Ascending aorta (tissue), 2 donors: ENCODE measurements at regions not wholly inside any gene's neighbourhood (a gene's known extent, or its start where the extent isn't known, plus 50 kb on each side); places are given as distances from the start of the nearest gene placed in this dataset.

Source experiments
- DNase-seq, 2 donors: peaks; one replicate each; pipeline ENCODE4 v3.0.0-alpha.2; 2019; ENCODE audit warnings: low spot score in 2 of 2
- H3K27ac ChIP-seq, 2 donors: fragments of 200-600 bp; sonication (generic); one replicate each; pipeline ENCODE4 v1.5.1; 2016 to 2017; ENCODE audit warnings: mild to moderate bottlenecking in 1 of 2
- H3K27me3 ChIP-seq: fragments of 200-600 bp; sonication (generic); one replicate; pipeline ENCODE4 v1.5.1; 2017
- H3K36me3 ChIP-seq, 2 donors: fragments of 200-600 bp; sonication (generic); one replicate each; pipeline ENCODE4 v1.5.1; 2016
- H3K4me1 ChIP-seq, 2 donors: fragments of 200-600 bp; sonication (generic); one replicate each; pipeline ENCODE4 v1.5.1; 2016 to 2017; ENCODE audit warnings: mild to moderate bottlenecking in 1 of 2
- H3K4me3 ChIP-seq, 2 donors: fragments of 200-600 bp; sonication (generic); one replicate each; pipeline ENCODE4 v1.5.1; 2016 to 2017; ENCODE audit warnings: mild to moderate bottlenecking in 1 of 2
- H3K9me3 ChIP-seq, 2 donors: fragments of 200-600 bp; sonication (generic); one replicate each; pipeline ENCODE4 v1.5.1; 2016
- intact Hi-C: fragments of 100-400 bp; cut with DNase I; formaldehyde crosslinking; loops from one replicate; pipeline ENCODE4 v1.15.1; 2023
- TF ChIP-seq, protein P1 (sequence below), 3 experiments: fragments of 200-600 bp in 2 of 3; fragments of 450-650 bp in 1 of 3; sonication (generic) in 2 of 3; IDR thresholded peaks; one replicate each; pipeline ENCODE4 v1.5.1; 2016 to 2019; ENCODE audit warnings: antibody characterized with exemption in 3 of 3, mild to moderate bottlenecking in 1 of 3, moderate library complexity in 1 of 3

DNA sequence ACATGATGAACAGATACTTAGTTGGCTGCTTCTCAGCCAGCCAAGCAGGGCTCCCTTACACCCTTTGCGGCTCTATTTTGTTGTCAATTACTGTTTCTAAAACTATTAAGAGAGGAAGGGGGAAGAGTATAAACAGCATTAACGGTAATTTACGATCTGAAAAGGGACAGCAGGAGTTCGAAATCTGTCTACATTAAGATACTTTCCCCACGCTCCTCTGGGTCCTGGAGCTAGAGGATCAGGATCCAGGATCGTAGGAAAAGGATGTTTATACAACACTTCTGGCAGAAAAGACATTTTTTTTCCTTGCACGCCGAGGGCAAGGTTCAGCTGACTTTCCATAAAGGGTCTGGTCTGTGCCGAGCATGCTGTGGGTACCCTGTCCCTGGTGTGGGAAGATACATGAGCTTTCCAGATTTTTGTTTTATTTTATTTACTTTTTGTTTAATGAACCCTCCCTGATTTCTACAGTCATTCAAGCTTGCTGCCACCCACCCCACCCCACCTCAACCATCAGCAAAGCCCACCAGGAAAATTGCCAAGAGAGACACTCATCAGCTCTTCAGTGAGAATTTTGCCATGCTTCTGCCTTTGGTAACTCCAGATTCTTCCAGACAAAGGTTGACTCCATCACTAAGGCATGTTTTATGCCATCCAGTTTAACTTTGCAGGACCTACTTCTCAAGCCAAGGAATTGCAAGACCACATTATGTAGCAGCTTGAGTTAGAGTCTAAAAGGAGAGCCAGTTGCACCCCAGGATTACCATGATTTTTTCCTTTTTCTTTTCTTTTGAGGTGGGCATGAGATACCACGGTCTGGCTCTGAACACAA lies 188.1 kb downstream of the QDPR start:
- intact Hi-C loops = loop anchor here (1.0 to 10.0 kb wide), 4 partner anchors 121 to 1033 kb away; no protein-coding TSS in a partner anchor
- Histone ChIP-seq H3K9me3 (no peaks in the 10 kb centered on the region), H3K27ac (no peak overlapping the region)

DNA sequence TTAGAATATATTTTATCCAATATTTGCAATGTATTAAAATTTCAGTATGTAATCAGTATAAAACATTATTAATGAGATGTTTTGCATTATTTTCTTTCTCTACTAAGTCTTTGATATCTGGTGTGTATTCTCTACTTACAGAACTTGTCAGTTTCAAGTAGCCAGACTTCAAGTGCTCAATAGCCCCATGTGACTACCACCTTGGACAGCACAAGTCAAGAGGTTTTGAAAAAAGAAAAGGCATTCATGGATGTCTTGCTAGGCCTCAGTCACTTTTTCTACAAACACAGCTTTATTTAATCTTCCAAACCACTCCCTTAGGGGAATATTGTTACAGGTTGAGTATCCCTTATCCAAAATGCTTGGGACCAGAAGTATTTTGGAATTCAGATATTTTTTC lies 189.4 kb downstream of the QDPR start:
- no peaks in the 10 kb centered on the region for H3K36me3 ChIP-seq
- no peaks in the 10 kb centered on the region for H3K9me3 ChIP-seq
- intact Hi-C loops = loop anchor here (5.0 to 10.0 kb wide), 3 partner anchors 122 to 528 kb away; no protein-coding TSS in a partner anchor
- TF ChIP-seq, protein P1, sequence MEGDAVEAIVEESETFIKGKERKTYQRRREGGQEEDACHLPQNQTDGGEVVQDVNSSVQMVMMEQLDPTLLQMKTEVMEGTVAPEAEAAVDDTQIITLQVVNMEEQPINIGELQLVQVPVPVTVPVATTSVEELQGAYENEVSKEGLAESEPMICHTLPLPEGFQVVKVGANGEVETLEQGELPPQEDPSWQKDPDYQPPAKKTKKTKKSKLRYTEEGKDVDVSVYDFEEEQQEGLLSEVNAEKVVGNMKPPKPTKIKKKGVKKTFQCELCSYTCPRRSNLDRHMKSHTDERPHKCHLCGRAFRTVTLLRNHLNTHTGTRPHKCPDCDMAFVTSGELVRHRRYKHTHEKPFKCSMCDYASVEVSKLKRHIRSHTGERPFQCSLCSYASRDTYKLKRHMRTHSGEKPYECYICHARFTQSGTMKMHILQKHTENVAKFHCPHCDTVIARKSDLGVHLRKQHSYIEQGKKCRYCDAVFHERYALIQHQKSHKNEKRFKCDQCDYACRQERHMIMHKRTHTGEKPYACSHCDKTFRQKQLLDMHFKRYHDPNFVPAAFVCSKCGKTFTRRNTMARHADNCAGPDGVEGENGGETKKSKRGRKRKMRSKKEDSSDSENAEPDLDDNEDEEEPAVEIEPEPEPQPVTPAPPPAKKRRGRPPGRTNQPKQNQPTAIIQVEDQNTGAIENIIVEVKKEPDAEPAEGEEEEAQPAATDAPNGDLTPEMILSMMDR (IDR thresholded peaks at IDR 0.05) = no peak
- no peak overlapping the region for H3K4me3 ChIP-seq
- peaks cover 0 to 7% of the 10 kb centered on the region in 2 donors for H3K4me1 ChIP-seq
- no peaks in the 10 kb centered on the region for H3K27me3 ChIP-seq
- no peak overlapping the region for H3K27ac ChIP-seq
- DNase-seq = no peak

More for the DNA sequence above, 188.1 kb downstream of the QDPR start:
- Histone ChIP-seq H3K4me3 (no peak overlapping the region), H3K27me3 (no peaks in the 10 kb centered on the region), H3K4me1 (peaks cover 0 to 7% of the 10 kb centered on the region in 2 donors), H3K36me3 (no peaks in the 10 kb centered on the region)
- no peak for DNase-seq
- TF ChIP-seq, protein P1 (IDR thresholded peaks at IDR 0.05) = no peak

DNA sequence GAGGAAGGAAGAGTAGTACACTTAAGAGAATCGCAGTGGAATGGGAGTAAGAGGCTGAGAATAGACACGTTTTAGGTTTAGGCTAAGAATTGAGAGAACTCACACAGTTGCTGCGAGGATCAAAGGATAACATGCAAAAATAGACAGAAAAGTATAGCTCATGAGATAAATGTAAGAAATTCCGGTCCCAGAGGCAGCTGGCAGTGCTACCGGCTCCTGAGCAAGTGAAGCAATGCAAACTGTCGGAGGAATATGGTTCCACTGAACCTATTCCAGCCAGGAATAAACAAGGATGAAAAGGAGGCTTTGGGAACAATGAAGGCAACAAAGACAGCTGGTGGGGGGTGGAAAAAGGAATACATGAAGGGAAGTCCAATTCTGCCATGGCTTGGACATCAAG lies 191.8 kb downstream of the QDPR start:
- no peak overlapping the region for H3K4me3 ChIP-seq
- intact Hi-C loops = loop anchor here (5.0 to 10.0 kb wide), 3 partner anchors 125 to 525 kb away; no protein-coding TSS in a partner anchor
- H3K4me1 ChIP-seq = peaks cover 0 to 7% of the 10 kb centered on the region in 2 donors
- no peak overlapping the region for H3K27ac ChIP-seq
- H3K27me3 ChIP-seq = no peaks in the 10 kb centered on the region
- no peaks in the 10 kb centered on the region for H3K9me3 ChIP-seq
- TF ChIP-seq, protein P1 (IDR thresholded peaks at IDR 0.05) = no peak
- no peaks in the 10 kb centered on the region for H3K36me3 ChIP-seq
- no peak for DNase-seq

DNA sequence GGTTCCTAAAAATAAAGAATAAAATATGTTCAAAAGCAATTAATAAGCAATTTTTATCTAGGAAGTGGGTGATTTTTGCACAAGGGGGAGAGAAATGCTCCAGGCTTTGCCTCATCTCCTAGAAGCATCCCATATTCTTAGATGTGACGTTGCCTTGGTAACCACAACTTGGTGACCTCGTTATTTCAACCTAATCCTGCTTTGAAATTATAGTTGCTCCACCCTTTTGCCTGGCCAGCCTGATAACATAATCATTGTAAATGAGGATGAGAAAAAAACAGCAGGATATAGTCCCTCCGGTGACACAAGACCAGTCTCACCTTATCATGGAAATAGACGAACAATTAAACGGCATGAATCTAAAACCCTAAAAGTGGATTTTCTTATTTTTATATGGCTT lies 194.4 kb downstream of the QDPR start:
- Histone ChIP-seq H3K27me3 (no peaks in the 10 kb centered on the region), H3K27ac (no peak overlapping the region), H3K4me1 (no peaks in the 10 kb centered on the region), H3K9me3 (no peaks in the 10 kb centered on the region), H3K4me3 (no peak overlapping the region), H3K36me3 (no peaks in the 10 kb centered on the region)
- no peak for DNase-seq
- TF ChIP-seq, protein P1 (IDR thresholded peaks at IDR 0.05) = no peak
- intact Hi-C loops = no loop called here

DNA sequence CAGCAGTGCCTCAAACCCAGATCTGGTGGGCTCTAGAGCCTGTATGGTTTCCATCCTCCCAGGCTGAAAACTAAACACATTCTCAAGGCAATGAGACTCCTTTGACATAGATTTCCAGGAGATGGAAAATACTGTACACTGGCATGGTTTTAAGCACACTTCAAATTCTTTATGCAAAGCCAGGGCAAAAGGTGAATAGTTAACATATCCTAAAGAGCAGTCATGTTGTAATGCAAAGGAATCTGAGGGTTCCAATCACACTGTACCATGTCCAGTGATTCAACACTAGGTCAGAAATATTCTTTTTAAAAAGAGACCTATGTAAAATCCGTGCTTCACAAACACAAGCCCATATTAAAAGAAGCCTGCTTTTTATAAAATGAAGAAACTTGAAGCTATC lies 195.3 kb downstream of the QDPR start:
- Histone ChIP-seq H3K27ac (no peak overlapping the region), H3K36me3 (no peaks in the 10 kb centered on the region), H3K27me3 (no peaks in the 10 kb centered on the region), H3K9me3 (no peaks in the 10 kb centered on the region), H3K4me1 (no peaks in the 10 kb centered on the region), H3K4me3 (no peak overlapping the region)
- no peak for DNase-seq
- intact Hi-C loops = no loop called here
- TF ChIP-seq, protein P1 (IDR thresholded peaks at IDR 0.05) = no peak
